Astrocyte of the cerebellum (primary cell): ENCODE measurements at regions not wholly inside any gene's neighbourhood (a gene's known extent, or its start where the extent isn't known, plus 50 kb on each side); places are given as distances from the start of the nearest gene placed in this dataset.

Experiments used
- DNase-seq: peaks from one replicate; pipeline ENCODE4 v3.0.0-alpha.2; 2011; ENCODE audit warnings: low read depth
- H3K4me3 ChIP-seq: 2 replicates; pipeline ENCODE4 v1.5.1; 2011; ENCODE audit warnings: mild to moderate bottlenecking, low read depth, low read length, moderate library complexity
- in situ Hi-C: cut with HindIII; loops from 2 replicates; pipeline ENCODE4 v1.10.0; 2017; ENCODE audit warnings: low sequenced_read_pairs
- TF ChIP-seq, protein P1 (sequence below): IDR thresholded peaks from 2 replicates; pipeline ENCODE4 v1.5.1; 2012; ENCODE audit warnings: low read length, low read depth, moderate library complexity, mild to moderate bottlenecking; ENCODE audit errors: missing control alignments

GRCh38 chr14:55772486-55772885 is 192.5 kb downstream of the KTN1 start:
- in situ Hi-C loops = no loop called here
- H3K4me3 ChIP-seq = no peak overlapping the region
- DNase-seq = peak; percentile 50
- TF ChIP-seq, protein P1, sequence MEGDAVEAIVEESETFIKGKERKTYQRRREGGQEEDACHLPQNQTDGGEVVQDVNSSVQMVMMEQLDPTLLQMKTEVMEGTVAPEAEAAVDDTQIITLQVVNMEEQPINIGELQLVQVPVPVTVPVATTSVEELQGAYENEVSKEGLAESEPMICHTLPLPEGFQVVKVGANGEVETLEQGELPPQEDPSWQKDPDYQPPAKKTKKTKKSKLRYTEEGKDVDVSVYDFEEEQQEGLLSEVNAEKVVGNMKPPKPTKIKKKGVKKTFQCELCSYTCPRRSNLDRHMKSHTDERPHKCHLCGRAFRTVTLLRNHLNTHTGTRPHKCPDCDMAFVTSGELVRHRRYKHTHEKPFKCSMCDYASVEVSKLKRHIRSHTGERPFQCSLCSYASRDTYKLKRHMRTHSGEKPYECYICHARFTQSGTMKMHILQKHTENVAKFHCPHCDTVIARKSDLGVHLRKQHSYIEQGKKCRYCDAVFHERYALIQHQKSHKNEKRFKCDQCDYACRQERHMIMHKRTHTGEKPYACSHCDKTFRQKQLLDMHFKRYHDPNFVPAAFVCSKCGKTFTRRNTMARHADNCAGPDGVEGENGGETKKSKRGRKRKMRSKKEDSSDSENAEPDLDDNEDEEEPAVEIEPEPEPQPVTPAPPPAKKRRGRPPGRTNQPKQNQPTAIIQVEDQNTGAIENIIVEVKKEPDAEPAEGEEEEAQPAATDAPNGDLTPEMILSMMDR = no peak

GRCh38 chr14:55773312-55773711 is 193.3 kb downstream of the KTN1 start:
- in situ Hi-C loops = no loop called here
- TF ChIP-seq, protein P1 = no peak
- no peak for DNase-seq

DNA sequence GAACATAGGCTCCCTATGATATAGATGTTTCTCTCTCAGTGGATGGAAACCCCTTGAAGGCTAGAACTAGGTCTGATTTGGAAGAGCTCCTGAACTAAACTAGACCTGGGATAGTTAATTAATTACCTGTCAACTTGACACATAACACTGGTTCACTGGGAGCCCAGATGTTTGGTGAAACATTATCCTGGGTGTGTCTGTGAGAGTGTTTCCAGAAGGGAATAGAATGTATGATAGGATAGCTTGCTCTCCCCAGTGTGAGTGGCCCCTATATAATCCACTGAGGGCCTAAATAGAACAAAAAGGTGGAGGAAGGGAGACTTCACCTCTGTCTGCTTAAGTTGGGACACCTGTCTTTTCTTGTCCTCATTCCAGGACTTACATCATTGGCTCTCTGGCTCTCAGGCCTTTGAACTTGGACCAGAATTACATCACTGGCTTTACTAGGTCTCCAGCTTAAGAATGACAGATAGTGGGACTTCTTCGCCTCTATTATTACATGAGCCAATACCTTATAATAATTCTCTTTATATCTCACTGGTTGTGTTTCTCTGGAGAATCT is 194.1 kb downstream of the KTN1 start:
- TF ChIP-seq, protein P1 = no peak
- no peak overlapping the region for H3K4me3 ChIP-seq

More at GRCh38 chr14:55773312-55773711, 193.3 kb downstream of the KTN1 start:
- H3K4me3 ChIP-seq = no peak overlapping the region

GRCh38 chr14:55777877-55778276 is 197.9 kb downstream of the KTN1 start:
- no peak overlapping the region for H3K4me3 ChIP-seq
- TF ChIP-seq, protein P1 = no peak
- no peak for DNase-seq
- in situ Hi-C loops = no loop called here

More for the DNA sequence above, 194.1 kb downstream of the KTN1 start:
- DNase-seq = no peak
- in situ Hi-C loops = no loop called here

- TF ChIP-seq, protein P1 = no peak
- in situ Hi-C loops = no loop called here
- H3K4me3 ChIP-seq = no peak overlapping the region
- DNase-seq = peak; percentile 69
Measured at GRCh38 chr14:55780156-55780946, 200.3 kb downstream of the KTN1 start.

- no peak for DNase-seq
- H3K4me3 ChIP-seq = no peak overlapping the region
- TF ChIP-seq, protein P1 = no peak
- in situ Hi-C loops = no loop called here
Measured at GRCh38 chr14:55781046-55781445, 201.0 kb downstream of the KTN1 start.
